CD4-positive, CD25-positive, alpha-beta regulatory T cell (primary cell): ENCODE measurements at regions not wholly inside any gene's neighbourhood (a gene's known extent, or its start where the extent isn't known, plus 50 kb on each side); places are given as distances from the start of the nearest gene placed in this dataset.
A peak's percentile ranks its signal among the peaks of the same experiment; 100 is the strongest.
"Not testable (repeated sequence)": the region's sequence is repeated elsewhere in the genome, so short reads cannot be mapped to it uniquely, and the experiment has no call there.

ENCODE experiments used
- ATAC-seq, 2 donors: fragments of 150-1000 bp; cut with Tn5 transposase; one replicate each; pipeline ENCODE4 v1.10.0; 2021; ENCODE audit warnings: low read depth in 2 of 2, moderate number of reproducible peaks in 2 of 2, moderate library complexity in 1 of 2
- DNase-seq, 3 donors: peaks; one replicate each; pipeline versions ENCODE4 v3.0.0 to v3.0.0-alpha.2; 2012 to 2022; ENCODE audit warnings: mixed read lengths in 1 of 3
- H3K27ac ChIP-seq: one replicate; pipeline ENCODE4 v1.7.0; 2013; ENCODE audit warnings: mild to moderate bottlenecking, low read length; ENCODE audit not compliant: insufficient read depth, poor library complexity, severe bottlenecking
- H3K27me3 ChIP-seq: one replicate; pipeline ENCODE4 v1.7.0; 2013; ENCODE audit warnings: low read length; ENCODE audit not compliant: control insufficient read depth, insufficient read depth
- H3K36me3 ChIP-seq: one replicate; pipeline ENCODE4 v1.7.0; 2013; ENCODE audit warnings: mild to moderate bottlenecking, low read length, moderate library complexity; ENCODE audit not compliant: control insufficient read depth, insufficient read depth
- H3K4me1 ChIP-seq: 2 replicates; pipeline ENCODE4 v1.7.0; 2013; ENCODE audit warnings: mild to moderate bottlenecking, low read length; ENCODE audit not compliant: insufficient read depth, control insufficient read depth, poor library complexity, severe bottlenecking
- H3K4me3 ChIP-seq: one replicate; pipeline ENCODE4 v1.7.0; 2013; ENCODE audit warnings: low read depth, mild to moderate bottlenecking, low read length, moderate library complexity
- H3K9me3 ChIP-seq, 2 experiments: 1 replicate in 1 of 2; 2 replicates in 1 of 2; pipeline ENCODE4 v1.7.0; 2013; ENCODE audit warnings: low read length in 2 of 2, mild to moderate bottlenecking in 1 of 2, moderate library complexity in 1 of 2; ENCODE audit not compliant: control insufficient read depth in 2 of 2
- H3K27ac Mint-ChIP-seq, 3 donors: one replicate each; pipeline ENCODE4 v1.8.0; 2020 to 2022; ENCODE audit warnings: mild to moderate bottlenecking in 3 of 3, mixed read lengths in 3 of 3, moderate library complexity in 2 of 3
- H3K27me3 Mint-ChIP-seq: one replicate; pipeline ENCODE4 v1.8.0; 2022; ENCODE audit warnings: mild to moderate bottlenecking, mixed read lengths
- H3K36me3 Mint-ChIP-seq: one replicate; pipeline ENCODE4 v1.8.0; 2020; ENCODE audit warnings: mixed read lengths
- H3K4me1 Mint-ChIP-seq, 4 donors: one replicate each; pipeline ENCODE4 v1.8.0; 2020 to 2022; ENCODE audit warnings: mixed read lengths in 4 of 4, mild to moderate bottlenecking in 1 of 4
- H3K4me3 Mint-ChIP-seq, 4 donors: one replicate each; pipeline ENCODE4 v1.8.0; 2020 to 2022; ENCODE audit warnings: mild to moderate bottlenecking in 4 of 4, mixed read lengths in 4 of 4, moderate library complexity in 3 of 4
- H3K9me3 Mint-ChIP-seq, 7 donors: one replicate each; pipeline ENCODE4 v1.8.0; 2020 to 2022; ENCODE audit warnings: mixed read lengths in 7 of 7, mild to moderate bottlenecking in 3 of 7, moderate library complexity in 2 of 7

GRCh38 chr12:68984796-68985573 is 52.0 kb upstream of the CPM start:
- H3K36me3 ChIP-seq = no peaks in the 10 kb centered on the region
- H3K27ac ChIP-seq = no peak overlapping the region
- no peaks in the 10 kb centered on the region for H3K4me1 Mint-ChIP-seq
- H3K27me3 ChIP-seq = no peaks in the 10 kb centered on the region
- H3K4me3 Mint-ChIP-seq = peak overlapping the region in 1 of 4 donors; percentile 29
- H3K4me1 ChIP-seq = no peaks in the 10 kb centered on the region
- H3K4me3 ChIP-seq = no peak overlapping the region
- no peaks in the 10 kb centered on the region for H3K36me3 Mint-ChIP-seq
- H3K27me3 Mint-ChIP-seq = no peaks in the 10 kb centered on the region
- no peak overlapping the region for H3K27ac Mint-ChIP-seq
- H3K9me3 Mint-ChIP-seq = peaks cover 0 to 18% (median 2%) of the 10 kb centered on the region in 7 donors
- ATAC-seq = no peak
- no peak for DNase-seq
- H3K9me3 ChIP-seq = peaks cover 10% of the 10 kb centered on the region in 2 experiments

DNA sequence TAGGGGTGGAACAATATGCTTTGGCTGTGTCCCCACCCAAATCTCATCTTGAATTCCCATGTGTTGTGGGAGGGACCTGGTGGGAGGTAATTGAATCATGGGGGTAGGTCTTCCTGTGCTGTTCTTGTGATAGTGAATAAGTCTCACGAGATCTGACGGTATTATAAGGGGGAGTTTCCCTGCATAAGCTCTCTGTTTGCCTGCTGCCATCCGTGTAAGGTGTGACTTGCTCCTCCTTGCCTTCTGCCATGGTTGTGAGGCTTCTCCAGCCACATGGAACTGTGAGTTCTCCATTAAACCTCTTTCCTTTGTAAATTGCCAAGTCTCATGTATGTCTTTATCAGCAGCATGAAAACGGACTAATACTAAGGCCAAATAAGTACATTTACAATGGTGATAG is 64.6 kb upstream of the CPM start:
- H3K4me1 ChIP-seq, DNase-seq: not testable (repeated sequence)

GRCh38 chr12:68998041-68998440 is 65.1 kb upstream of the CPM start:
- no peak overlapping the region for H3K4me3 ChIP-seq
- no peaks in the 10 kb centered on the region for H3K4me1 ChIP-seq
- H3K36me3 ChIP-seq = no peaks in the 10 kb centered on the region
- ATAC-seq (no peak), DNase-seq (no peak)
- H3K27ac ChIP-seq = no peak overlapping the region
- Mint-ChIP-seq H3K27ac (no peak overlapping the region), H3K36me3 (no peaks in the 10 kb centered on the region), H3K4me1 (no peaks in the 10 kb centered on the region), H3K27me3 (peaks cover 4% of the 10 kb centered on the region), H3K9me3 (peaks cover 0 to 14% (median 8%) of the 10 kb centered on the region in 7 donors), H3K4me3 (no peak overlapping the region)
- H3K27me3 ChIP-seq = no peaks in the 10 kb centered on the region
- no peaks in the 10 kb centered on the region for H3K9me3 ChIP-seq

More for the DNA sequence above, 64.6 kb upstream of the CPM start:
- H3K9me3 ChIP-seq, H3K4me3 Mint-ChIP-seq, H3K4me1 Mint-ChIP-seq, H3K27ac Mint-ChIP-seq, H3K27me3 Mint-ChIP-seq, H3K4me3 ChIP-seq, H3K36me3 ChIP-seq, H3K27me3 ChIP-seq, H3K36me3 Mint-ChIP-seq, H3K27ac ChIP-seq, ATAC-seq: not testable (repeated sequence)
- H3K9me3 Mint-ChIP-seq = peaks cover 0 to 14% (median 8%) of the 10 kb centered on the region in 7 donors

GRCh38 chr12:69000074-69000473 is 67.1 kb upstream of the CPM start:
- Histone ChIP-seq H3K9me3 (no peaks in the 10 kb centered on the region), H3K4me3 (no peak overlapping the region), H3K4me1 (no peaks in the 10 kb centered on the region), H3K27ac (no peak overlapping the region), H3K27me3 (no peaks in the 10 kb centered on the region), H3K36me3 (no peaks in the 10 kb centered on the region)
- H3K9me3 Mint-ChIP-seq = peaks cover 0 to 14% (median 7%) of the 10 kb centered on the region in 7 donors
- DNase-seq (no peak), ATAC-seq (no peak)
- no peaks in the 10 kb centered on the region for H3K4me1 Mint-ChIP-seq
- no peak overlapping the region for H3K27ac Mint-ChIP-seq
- no peaks in the 10 kb centered on the region for H3K36me3 Mint-ChIP-seq
- H3K27me3 Mint-ChIP-seq = peaks cover 4% of the 10 kb centered on the region
- H3K4me3 Mint-ChIP-seq = no peak overlapping the region

DNA sequence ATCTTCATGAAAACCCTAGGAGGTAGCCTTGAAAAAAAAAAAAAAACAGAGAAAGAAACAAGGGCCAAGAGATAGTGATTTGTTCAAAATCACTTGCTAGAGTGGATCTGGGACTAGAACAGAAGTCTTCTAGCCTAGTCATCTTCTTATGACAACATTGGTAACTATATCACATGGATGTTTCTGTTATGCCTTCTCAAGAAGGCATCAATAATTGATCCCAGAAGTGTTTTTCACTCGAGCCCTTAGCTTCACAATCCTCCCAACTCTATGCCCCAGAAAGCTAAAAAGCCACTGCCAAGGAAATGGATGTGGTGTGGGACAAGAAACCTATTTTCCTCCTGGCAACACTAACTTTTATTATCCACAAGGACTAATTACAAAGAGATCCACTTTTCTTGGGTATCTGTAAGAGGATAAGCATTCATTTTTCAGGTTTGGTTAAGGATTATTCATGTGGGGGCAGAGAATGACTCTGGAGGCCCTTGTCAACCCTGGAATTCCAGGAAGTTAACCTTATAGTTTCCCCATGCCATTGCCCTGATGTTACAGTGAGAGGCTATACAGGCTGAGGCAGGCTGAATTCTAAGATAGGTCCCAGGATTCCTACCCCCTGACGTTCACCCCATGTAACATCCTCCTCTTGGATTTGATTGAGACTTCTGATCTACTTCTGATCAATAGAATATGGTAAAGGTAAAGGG is 67.7 kb upstream of the CPM start:
- H3K9me3 Mint-ChIP-seq = peaks cover 0 to 14% (median 7%) of the 10 kb centered on the region in 7 donors
- no peak overlapping the region for H3K27ac Mint-ChIP-seq
- no peaks in the 10 kb centered on the region for H3K27me3 ChIP-seq
- no peak overlapping the region for H3K4me3 ChIP-seq
- no peak overlapping the region for H3K4me3 Mint-ChIP-seq
- no peaks in the 10 kb centered on the region for H3K4me1 ChIP-seq
- H3K36me3 ChIP-seq = no peaks in the 10 kb centered on the region
- no peaks in the 10 kb centered on the region for H3K36me3 Mint-ChIP-seq
- DNase-seq (no peak), ATAC-seq (no peak)
- no peaks in the 10 kb centered on the region for H3K4me1 Mint-ChIP-seq
- peaks cover 4% of the 10 kb centered on the region for H3K27me3 Mint-ChIP-seq
- H3K27ac ChIP-seq = no peak overlapping the region
- H3K9me3 ChIP-seq = no peaks in the 10 kb centered on the region

DNA sequence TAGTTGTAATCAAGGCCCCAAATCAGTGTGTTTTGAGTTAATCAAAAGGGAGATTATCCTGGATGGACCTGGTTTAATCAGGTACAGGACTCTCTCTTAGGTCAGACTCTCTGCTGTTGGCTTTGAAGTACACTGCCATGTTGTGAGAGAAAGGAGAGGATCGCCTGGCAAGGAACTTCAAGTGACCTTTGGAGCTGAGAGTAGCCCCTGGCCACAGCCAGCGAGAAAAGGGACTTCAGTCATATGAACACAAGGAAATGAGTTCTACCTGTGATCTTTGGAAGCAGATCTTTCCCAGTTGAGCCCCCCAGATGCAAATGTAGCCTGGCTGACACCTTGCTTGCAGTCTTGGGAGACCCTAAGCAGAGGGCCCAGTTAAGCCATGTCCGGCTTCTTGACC is 68.3 kb upstream of the CPM start:
- DNase-seq (no peak), ATAC-seq (no peak)
- peaks cover 0 to 14% (median 7%) of the 10 kb centered on the region in 7 donors for H3K9me3 Mint-ChIP-seq
- no peak overlapping the region for H3K27ac Mint-ChIP-seq
- Histone ChIP-seq H3K27ac (no peak overlapping the region), H3K36me3 (no peaks in the 10 kb centered on the region), H3K4me3 (no peak overlapping the region), H3K4me1 (no peaks in the 10 kb centered on the region), H3K9me3 (no peaks in the 10 kb centered on the region), H3K27me3 (no peaks in the 10 kb centered on the region)
- H3K27me3 Mint-ChIP-seq = peaks cover 4% of the 10 kb centered on the region
- H3K4me1 Mint-ChIP-seq = no peaks in the 10 kb centered on the region
- no peaks in the 10 kb centered on the region for H3K36me3 Mint-ChIP-seq
- H3K4me3 Mint-ChIP-seq = no peak overlapping the region

DNA sequence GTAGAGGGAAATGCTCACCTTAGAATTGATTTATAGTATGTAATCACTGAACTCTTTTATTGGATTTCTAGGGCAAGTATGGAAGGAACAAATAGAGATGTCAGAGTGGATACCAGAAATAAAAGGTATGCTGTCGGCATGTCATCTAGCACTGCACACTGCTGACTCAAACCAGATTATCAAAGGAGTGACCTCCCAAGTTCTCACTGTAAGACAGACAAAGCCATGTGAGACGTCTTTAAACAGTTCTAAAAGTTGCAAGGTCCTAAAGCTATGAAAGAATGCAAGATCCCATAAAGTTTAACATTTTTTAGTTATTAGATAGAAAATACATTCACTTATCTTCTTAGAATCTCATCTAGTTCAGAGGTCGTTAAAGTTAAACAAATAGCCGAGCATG is 70.0 kb upstream of the CPM start:
- Mint-ChIP-seq H3K27me3 (no peaks in the 10 kb centered on the region), H3K9me3 (peaks cover 0 to 7% (median 1%) of the 10 kb centered on the region in 7 donors), H3K27ac (no peak overlapping the region), H3K4me3 (no peak overlapping the region), H3K4me1 (no peaks in the 10 kb centered on the region), H3K36me3 (no peaks in the 10 kb centered on the region)
- DNase-seq (no peak), ATAC-seq (no peak)
- no peaks in the 10 kb centered on the region for H3K9me3 ChIP-seq
- no peak overlapping the region for H3K27ac ChIP-seq
- no peak overlapping the region for H3K4me3 ChIP-seq
- H3K27me3 ChIP-seq = no peaks in the 10 kb centered on the region
- no peaks in the 10 kb centered on the region for H3K36me3 ChIP-seq
- no peaks in the 10 kb centered on the region for H3K4me1 ChIP-seq

- peaks cover 0 to 5% (median 1%) of the 10 kb centered on the region in 7 donors for H3K9me3 Mint-ChIP-seq
- no peaks in the 10 kb centered on the region for H3K27me3 ChIP-seq
- DNase-seq (no peak), ATAC-seq (no peak)
- H3K27ac ChIP-seq = no peak overlapping the region
- no peaks in the 10 kb centered on the region for H3K4me1 Mint-ChIP-seq
- no peaks in the 10 kb centered on the region for H3K36me3 Mint-ChIP-seq
- H3K36me3 ChIP-seq = no peaks in the 10 kb centered on the region
- H3K4me3 Mint-ChIP-seq = no peak overlapping the region
- no peaks in the 10 kb centered on the region for H3K4me1 ChIP-seq
- no peaks in the 10 kb centered on the region for H3K9me3 ChIP-seq
- no peaks in the 10 kb centered on the region for H3K27me3 Mint-ChIP-seq
- no peak overlapping the region for H3K27ac Mint-ChIP-seq
- no peak overlapping the region for H3K4me3 ChIP-seq
Measured at GRCh38 chr12:69003991-69004390, 71.0 kb upstream of the CPM start.
